H1 (cell line): ENCODE measurements at regions not wholly inside any gene's neighbourhood (a gene's known extent, or its start where the extent isn't known, plus 50 kb on each side); places are given as distances from the start of the nearest gene placed in this dataset.

Source experiments
- CTCF ChIA-PET: fragments of 300-600 bp; sonication (Branson Sonifier 250); formaldehyde crosslinking; loops from one replicate; lab custom pipeline; 2021; ENCODE audit not compliant: partially characterized antibody; lab: Charles Lee
- POLR2A ChIA-PET: fragments of 300-600 bp; sonication (Branson Sonifier 250); formaldehyde crosslinking; loops from one replicate; lab custom pipeline; 2021; ENCODE audit warnings: inconsistent platforms; ENCODE audit not compliant: partially characterized antibody; lab: Charles Lee
- DNase-seq, 2 experiments: peaks; one replicate each; pipeline versions ENCODE4 v3.0.0 to v3.0.0-alpha.2; 2010 to 2022; ENCODE audit warnings: low spot score in 2 of 2, low read depth in 1 of 2, mixed read lengths in 1 of 2
- FAIRE-seq: peaks from 2 replicates; lab custom pipeline; 2011; peaks lifted over from hg19 to GRCh38; lab: Jason Lieb, UNC
- H2AFZ ChIP-seq: 2 replicates; pipeline ENCODE4 v1.8.1; 2012; ENCODE audit warnings: low read length, inconsistent platforms
- H2AK5ac ChIP-seq: 2 replicates; pipeline ENCODE4 v1.6.1; 2013; ENCODE audit warnings: low read depth, low read length
- H2BK120ac ChIP-seq: replicated peaks from 2 replicates; pipeline ENCODE3; 2013; ENCODE audit warnings: low read depth, low read length, inconsistent platforms
- H2BK12ac ChIP-seq: 2 replicates; pipeline ENCODE4 v1.6.1; 2013; ENCODE audit warnings: low read depth, low read length
- H2BK15ac ChIP-seq: 2 replicates; pipeline ENCODE4 v1.6.1; 2013; ENCODE audit warnings: low read length
- H2BK20ac ChIP-seq: 2 replicates; pipeline ENCODE4 v1.6.1; 2013; ENCODE audit warnings: low read length
- H2BK5ac ChIP-seq: 2 replicates; pipeline ENCODE4 v1.6.1; 2013; ENCODE audit warnings: low read depth, low read length
- H3K14ac ChIP-seq: 2 replicates; pipeline ENCODE4 v1.6.1; 2013; ENCODE audit warnings: inconsistent platforms; ENCODE audit not compliant: insufficient read length
- H3K18ac ChIP-seq: 2 replicates; pipeline ENCODE4 v1.6.1; 2013; ENCODE audit warnings: low read length; ENCODE audit errors: extremely low read depth
- H3K23ac ChIP-seq: 2 replicates; pipeline ENCODE4 v1.6.1; 2013; ENCODE audit warnings: inconsistent platforms; ENCODE audit not compliant: insufficient read length
- H3K23me2 ChIP-seq: 2 replicates; pipeline ENCODE4 v1.6.1; 2013; ENCODE audit warnings: low read depth, low read length
- H3K27ac ChIP-seq: 2 replicates; pipeline ENCODE4 v1.6.1; 2011; ENCODE audit warnings: low read depth, low read length, inconsistent platforms
- H3K27me3 ChIP-seq, 4 experiments: replicated peaks in 1 of 4; 1 replicate in 1 of 4; 2 replicates in 3 of 4; pipeline versions ENCODE4 v1.6.1 to v1.8.1; 2011 to 2013; ENCODE audit warnings: low read length in 3 of 4, mild to moderate bottlenecking in 3 of 4, inconsistent platforms in 2 of 4, mixed read lengths in 2 of 4, moderate library complexity in 1 of 4; ENCODE audit not compliant: control insufficient read depth in 3 of 4, insufficient read depth in 3 of 4; ENCODE audit errors: extremely low read depth in 1 of 4
- H3K36me3 ChIP-seq, 4 experiments: 2 replicates each; pipeline versions ENCODE4 v1.6.1 to v1.8.1; 2011 to 2013; ENCODE audit warnings: mild to moderate bottlenecking in 4 of 4, low read length in 3 of 4, moderate library complexity in 2 of 4, control low read depth in 1 of 4, inconsistent platforms in 1 of 4; ENCODE audit not compliant: insufficient read depth in 4 of 4, control insufficient read depth in 2 of 4
- H3K4ac ChIP-seq: replicated peaks from 2 replicates; pipeline ENCODE3; 2013; ENCODE audit warnings: low read length, low read depth, mixed read lengths, inconsistent platforms; ENCODE audit not compliant: insufficient read length
- H3K4me1 ChIP-seq, 4 experiments: replicated peaks in 1 of 4; 1 replicate in 1 of 4; 2 replicates in 3 of 4; pipeline versions ENCODE4 v1.6.1 to v1.8.1; 2011 to 2013; ENCODE audit warnings: low read length in 3 of 4, inconsistent platforms in 2 of 4, mixed read lengths in 1 of 4; ENCODE audit not compliant: insufficient read depth in 4 of 4, control insufficient read depth in 3 of 4
- H3K4me2 ChIP-seq, 2 experiments: 2 replicates each; pipeline versions ENCODE4 v1.6.1 to v1.8.1; 2011 to 2013; ENCODE audit warnings: low read depth in 2 of 2, low read length in 2 of 2, control low read depth in 1 of 2, inconsistent platforms in 1 of 2, mild to moderate bottlenecking in 1 of 2; ENCODE audit not compliant: insufficient read depth in 1 of 2
- H3K4me3 ChIP-seq, 4 experiments: fragments of 200-600, 300-600 bp in 1 of 4; sonication (generic), shearing (Covaris generic), sonication (Bioruptor Twin) in 1 of 4; 2 replicates each; pipeline versions ENCODE4 v1.5.1 to v1.8.1; 2011 to 2016; ENCODE audit warnings: low read length in 4 of 4, low read depth in 3 of 4, control low read depth in 2 of 4, inconsistent platforms in 2 of 4, mild to moderate bottlenecking in 2 of 4, mixed read lengths in 1 of 4, moderate library complexity in 1 of 4; ENCODE audit not compliant: insufficient read depth in 2 of 4; ENCODE audit errors: extremely low read depth in 1 of 4
- H3K56ac ChIP-seq: replicated peaks from 2 replicates; pipeline ENCODE3; 2013; ENCODE audit warnings: low read depth, mild to moderate bottlenecking, mixed read lengths, low read length, inconsistent platforms; ENCODE audit not compliant: insufficient read length
- H3K79me1 ChIP-seq: 2 replicates; pipeline ENCODE4 v1.6.1; 2013; ENCODE audit warnings: low read depth, low read length, control low read depth
- H3K79me2 ChIP-seq, 2 experiments: 2 replicates each; pipeline versions ENCODE4 v1.6.1 to v1.8.1; 2012 to 2013; ENCODE audit warnings: low read length in 2 of 2, mild to moderate bottlenecking in 2 of 2, inconsistent platforms in 1 of 2; ENCODE audit not compliant: insufficient read depth in 2 of 2, control insufficient read depth in 1 of 2
- H3K9ac ChIP-seq, 4 experiments: replicated peaks in 1 of 4; 1 replicate in 1 of 4; 2 replicates in 3 of 4; pipeline versions ENCODE4 v1.6.1 to v1.8.1; 2011 to 2013; ENCODE audit warnings: low read depth in 3 of 4, low read length in 3 of 4, control low read depth in 2 of 4, mild to moderate bottlenecking in 2 of 4, moderate library complexity in 2 of 4, inconsistent platforms in 1 of 4; ENCODE audit errors: extremely low read depth in 1 of 4
- H3K9me3 ChIP-seq, 2 experiments: 2 replicates each; pipeline versions ENCODE4 v1.6.1 to v1.8.1; 2012 to 2013; ENCODE audit warnings: mild to moderate bottlenecking in 2 of 2, moderate library complexity in 2 of 2, control low read depth in 1 of 2, inconsistent platforms in 1 of 2, low read depth in 1 of 2, low read length in 1 of 2, mixed read lengths in 1 of 2; ENCODE audit not compliant: insufficient read depth in 2 of 2
- H4K20me1 ChIP-seq, 2 experiments: replicated peaks in 1 of 2; 2 replicates each; pipeline versions ENCODE3 to v1.8.1; 2011 to 2013; ENCODE audit warnings: inconsistent platforms in 2 of 2, low read length in 2 of 2, mild to moderate bottlenecking in 1 of 2; ENCODE audit not compliant: insufficient read depth in 2 of 2, control insufficient read depth in 1 of 2
- H4K5ac ChIP-seq: 2 replicates; pipeline ENCODE4 v1.6.1; 2013; ENCODE audit warnings: low read length, low read depth, mixed read lengths, inconsistent platforms; ENCODE audit not compliant: insufficient read length
- H4K8ac ChIP-seq: 2 replicates; pipeline ENCODE4 v1.8.0; 2013; ENCODE audit warnings: mild to moderate bottlenecking, moderate library complexity, low read length, inconsistent platforms; ENCODE audit not compliant: insufficient read depth; ENCODE audit errors: extremely low read depth
- H4K91ac ChIP-seq: replicated peaks from 2 replicates; pipeline ENCODE3; 2013; ENCODE audit warnings: low read length, mixed read lengths, inconsistent platforms; ENCODE audit not compliant: insufficient read length
- CBX5 ChIP-seq: fragments of 300-800, 300-1000 bp; sonication (generic); IDR thresholded peaks from 2 replicates; pipeline ENCODE4 v1.7.1; 2016; ENCODE audit warnings: antibody characterized with exemption, low read length, low read depth
- CBX8 ChIP-seq: fragments of 300-800, 300-1000 bp; sonication (generic); IDR thresholded peaks from 2 replicates; pipeline ENCODE4 v1.7.1; 2016; ENCODE audit warnings: low read depth, low read length, borderline replicate concordance
- CHD2 ChIP-seq: IDR thresholded peaks from 2 replicates; pipeline ENCODE4 v1.6.1; 2012; ENCODE audit warnings: low read length, improper control_type of control experiment
- CTBP2 ChIP-seq: IDR thresholded peaks from 2 replicates; pipeline ENCODE4 v1.7.0; 2011; ENCODE audit warnings: borderline replicate concordance, mild to moderate bottlenecking, moderate library complexity, mixed read lengths, low read length; ENCODE audit not compliant: insufficient read depth, insufficient read length
- GTF2F1 ChIP-seq: IDR thresholded peaks from 2 replicates; pipeline ENCODE4 v1.6.1; 2012; ENCODE audit warnings: low read depth, low read length, improper control_type of control experiment, borderline replicate concordance
- HDAC2 ChIP-seq, 2 experiments: fragments of 300-600 bp in 1 of 2; sonication (generic) in 1 of 2; IDR thresholded peaks; 2 replicates each; pipeline ENCODE4 v1.6.1; 2011 to 2012; ENCODE audit warnings: low read depth in 2 of 2, low read length in 2 of 2, mild to moderate bottlenecking in 2 of 2, moderate library complexity in 2 of 2, borderline replicate concordance in 1 of 2, inconsistent platforms in 1 of 2
- KDM4A ChIP-seq: IDR thresholded peaks from one replicate; pipeline ENCODE4 v1.7.1; 2012; ENCODE audit warnings: low read depth, mild to moderate bottlenecking, moderate library complexity, low read length, inconsistent platforms; ENCODE audit not compliant: severe bottlenecking
- SP4 ChIP-seq: IDR thresholded peaks from 2 replicates; pipeline ENCODE4 v1.6.1; 2012; ENCODE audit warnings: low read length, inconsistent platforms
- SUZ12 ChIP-seq: fragments of 200-600 bp; sonication (generic); IDR thresholded peaks from 2 replicates; pipeline ENCODE4 v1.6.1; 2012; ENCODE audit warnings: mild to moderate bottlenecking, inconsistent platforms, low read length, moderate library complexity, mixed read lengths
- TEAD4 ChIP-seq: IDR thresholded peaks from 2 replicates; pipeline ENCODE4 v1.6.1; 2012; ENCODE audit warnings: low read depth, low read length, inconsistent platforms, mixed read lengths
- WGBS, 2 experiments: shearing (Covaris generic) in 1 of 2; methylation state at CpG; one replicate each; pipeline versions ENCODE4 v1.1.6 to v1.1.7; 2013 to 2015; ENCODE audit warnings: low lambda C conversion rate in 2 of 2, mixed read lengths in 2 of 2, inconsistent platforms in 1 of 2, low coverage in 1 of 2, missing lambda C conversion rate in 1 of 2; ENCODE audit not compliant: insufficient replicate concordance in 2 of 2, insufficient coverage in 1 of 2, insufficient read length in 1 of 2; ENCODE audit errors: extremely low coverage in 1 of 2, missing lambda C conversion rate in 1 of 2; 5-methylcytosine and 5-hydroxymethylcytosine counted together
- TF ChIP-seq, protein P1 (sequence below): IDR thresholded peaks from 2 replicates; pipeline ENCODE4 v1.6.1; 2012; ENCODE audit warnings: inconsistent platforms

- H2BK5ac ChIP-seq, result peak overlapping the region; percentile 85
- H3K27ac ChIP-seq, result peak overlapping the region; percentile 20; the same call in 1 of the 2 replicates
- H3K79me1 ChIP-seq, result no peaks in the 10 kb centered on the region
- H2BK20ac ChIP-seq, result peak overlapping the region; percentile 80; the same call in 1 of the 2 replicates
- H2AK5ac ChIP-seq, result peak overlapping the region; percentile 78; the same call in 1 of the 2 replicates
- peak overlapping the region; percentile 41 for H3K4ac ChIP-seq
- WGBS, 2 experiments, result 3% methylated on average over 37 of the region's 76 CpGs; no CpG with 5 or more reads in 1 of the 2 experiments
- H3K36me3 ChIP-seq, result no peaks in the 10 kb centered on the region
- ChIA-PET POLR2A (interaction anchor here (0.9 to 2.3 kb wide), 9 partner anchors 8 to 233 kb away, joined by 3 to 8 read pairs (median 4); partner anchors contain the start of gene VEGFA), CTCF (interaction anchor here (0.7 to 24.5 kb wide), 14 partner anchors 12 to 429 kb away, joined by 3 to 331 read pairs (median 6); no protein-coding TSS in a partner anchor)
- H4K5ac ChIP-seq, result no peak overlapping the region
- H3K56ac ChIP-seq, result peak overlapping the region; percentile 33
- H3K4me2 ChIP-seq, result peak overlapping the region; percentile 59 to 71
- DNase-seq (peak; percentile 44 to 86), FAIRE-seq (no peak)
- peak overlapping the region; percentile 90 for H3K18ac ChIP-seq
- no peak overlapping the region for H3K14ac ChIP-seq
- no peaks in the 10 kb centered on the region for H3K9me3 ChIP-seq
- H3K23me2 ChIP-seq, result peaks cover 16% of the 10 kb centered on the region
- H2AFZ ChIP-seq, result no peak overlapping the region
- peak overlapping the region; percentile 87 for H4K8ac ChIP-seq
- no peak overlapping the region for H2BK120ac ChIP-seq
- H4K91ac ChIP-seq, result peak overlapping the region; percentile 96
- no peaks in the 10 kb centered on the region for H4K20me1 ChIP-seq
- peak overlapping the region; percentile 88 for H2BK12ac ChIP-seq
- H3K4me3 ChIP-seq, result peak overlapping the region; percentile 22 to 60 (median 37); a peak in 7 of 8 replicates
- 0 out of 2 replicates have a peak overlapping the region, but pooled peaks have one; percentile 61 for H2BK15ac ChIP-seq
- H3K4me1 ChIP-seq, result peaks cover 4 to 48% (median 38%) of the 10 kb centered on the region in 4 experiments
- H3K27me3 ChIP-seq, result peaks cover 0 to 18% (median 9%) of the 10 kb centered on the region in 4 experiments; a peak in 5 of 7 replicates
- no peaks in the 10 kb centered on the region for H3K79me2 ChIP-seq
- H3K23ac ChIP-seq, result no peak overlapping the region
- H3K9ac ChIP-seq, result peak overlapping the region in 2 of 4 experiments; percentile 1 to 29; a peak in 3 of 7 replicates
- no peak for TF ChIP-seq SP4
- TF ChIP-seq CBX8, result no peak
- TF ChIP-seq CHD2, result peak; percentile 54
- TF ChIP-seq GTF2F1, result peak; percentile 27; the same call in 1 of the 2 replicates
- no peak for TF ChIP-seq TEAD4
- TF ChIP-seq CBX5, result no peak
- TF ChIP-seq, protein P1, sequence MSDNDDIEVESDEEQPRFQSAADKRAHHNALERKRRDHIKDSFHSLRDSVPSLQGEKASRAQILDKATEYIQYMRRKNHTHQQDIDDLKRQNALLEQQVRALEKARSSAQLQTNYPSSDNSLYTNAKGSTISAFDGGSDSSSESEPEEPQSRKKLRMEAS, result peak; percentile 99
- no peak for TF ChIP-seq CTBP2
- TF ChIP-seq HDAC2 (IDR thresholded peaks at IDR 0.05; ENCODE audit: borderline replicate concordance in 1 of 2, low read depth in 2 of 2, low read length in 2 of 2), result 0 out of 4 replicates have a peak, but pooled peaks of 1 of the 2 experiments have one; percentile 11
- peak; percentile 38 for TF ChIP-seq KDM4A
- TF ChIP-seq SUZ12, result no peak
Measured at GRCh38 chr6:44002593-44003344, 124.5 kb downstream of the MRPL14 start.
